Neural progenitor cell (in vitro differentiated cells): ENCODE measurements at regions not wholly inside any gene's neighbourhood (a gene's known extent, or its start where the extent isn't known, plus 50 kb on each side); places are given as distances from the start of the nearest gene placed in this dataset.

Experiments used
- DNase-seq: peaks from one replicate; pipeline ENCODE4 v3.0.0-alpha.2; 2016; ENCODE audit warnings: low spot score
- H2AFZ ChIP-seq: fragments of 200-600 bp; sonication (generic); replicated peaks from 2 replicates; pipeline ENCODE4 v1.6.1; 2016; ENCODE audit warnings: antibody characterized with exemption
- H3F3A ChIP-seq: fragments of 200-600 bp; sonication (generic); 2 replicates; pipeline ENCODE4 v1.6.1; 2016; ENCODE audit warnings: antibody characterized with exemption, low read depth
- H3K27ac ChIP-seq: fragments of 200-600 bp; sonication (generic); 2 replicates; pipeline ENCODE4 v1.5.1; 2016; ENCODE audit warnings: mild to moderate bottlenecking
- H3K27me3 ChIP-seq: fragments of 200-600 bp; sonication (generic); 2 replicates; pipeline ENCODE4 v1.6.1; 2016; ENCODE audit warnings: mild to moderate bottlenecking, moderate library complexity
- H3K36me3 ChIP-seq: fragments of 200-600 bp; sonication (generic); 2 replicates; pipeline ENCODE4 v1.5.1; 2016
- H3K4me1 ChIP-seq: fragments of 200-600 bp; sonication (generic); 2 replicates; pipeline ENCODE4 v1.6.1; 2016; ENCODE audit warnings: mixed run types
- H3K4me2 ChIP-seq: fragments of 200-600 bp; sonication (generic); 2 replicates; pipeline ENCODE4 v1.6.1; 2016
- H3K4me3 ChIP-seq: fragments of 200-600 bp; sonication (generic); 2 replicates; pipeline ENCODE4 v1.5.1; 2016
- H3K79me2 ChIP-seq: fragments of 200-600 bp; sonication (generic); 2 replicates; pipeline ENCODE4 v1.6.1; 2016; ENCODE audit warnings: low read depth
- H3K9ac ChIP-seq: fragments of 200-600 bp; sonication (generic); 2 replicates; pipeline ENCODE4 v1.6.1; 2016
- H3K9me3 ChIP-seq: fragments of 200-600 bp; sonication (generic); 2 replicates; pipeline ENCODE4 v1.5.1; 2016; ENCODE audit warnings: low read depth
- H4K20me1 ChIP-seq: fragments of 200-600 bp; sonication (generic); 2 replicates; pipeline ENCODE4 v1.6.1; 2016; ENCODE audit warnings: low read depth
- H3K27ac Mint-ChIP-seq: 3 replicates; pipeline ENCODE4 v1.8.0; 2021; ENCODE audit warnings: mixed read lengths
- H3K27me3 Mint-ChIP-seq: 2 replicates; pipeline ENCODE4 v1.8.0; 2022; ENCODE audit warnings: low read depth, mild to moderate bottlenecking, inconsistent platforms, moderate library complexity, mixed read lengths; ENCODE audit not compliant: insufficient read depth
- H3K36me3 Mint-ChIP-seq: 3 replicates; pipeline ENCODE4 v1.8.0; 2021; ENCODE audit warnings: mixed read lengths
- H3K4me1 Mint-ChIP-seq: 3 replicates; pipeline ENCODE4 v1.8.0; 2021; ENCODE audit warnings: mixed read lengths
- H3K4me3 Mint-ChIP-seq: 3 replicates; pipeline ENCODE4 v1.8.0; 2021; ENCODE audit warnings: mild to moderate bottlenecking, moderate library complexity, mixed read lengths
- H3K9me3 Mint-ChIP-seq: 3 replicates; pipeline ENCODE4 v1.8.0; 2020; ENCODE audit warnings: mixed read lengths
- EZH2 ChIP-seq: fragments of 200-600 bp; sonication (generic); IDR thresholded peaks from 2 replicates; pipeline ENCODE4 v1.6.1; 2017; ENCODE audit warnings: antibody characterized with exemption, mild to moderate bottlenecking, moderate library complexity
- EZH2phosphoT487 ChIP-seq: fragments of 200-600 bp; sonication (generic); IDR thresholded peaks from 2 replicates; pipeline ENCODE4 v1.6.1; 2017; ENCODE audit warnings: antibody characterized with exemption
- TF ChIP-seq, protein P1 (sequence below): fragments of 200-600 bp; sonication (generic); IDR thresholded peaks from 2 replicates; pipeline ENCODE4 v1.5.1; 2017; ENCODE audit warnings: antibody characterized with exemption, mild to moderate bottlenecking

DNA sequence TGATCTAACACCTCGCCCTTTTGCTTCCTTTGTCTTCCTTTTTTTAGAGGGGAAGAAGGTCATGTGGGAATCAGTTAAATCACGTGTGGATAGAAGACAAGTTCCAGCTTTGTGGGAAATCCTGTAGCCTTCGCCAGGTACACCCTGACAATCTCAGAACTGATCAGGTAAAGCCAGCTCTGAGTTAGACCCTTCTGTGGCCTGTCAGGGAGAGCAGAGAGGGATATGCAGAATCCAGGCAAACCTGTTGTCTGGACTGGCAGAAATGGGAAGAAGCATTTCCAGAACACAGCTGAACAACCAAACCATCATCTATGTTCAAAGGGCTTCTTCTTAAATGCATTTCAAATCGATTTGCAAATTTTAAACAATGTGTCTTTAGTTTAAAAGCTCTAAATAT lies 247.4 kb upstream of the FN1 start:
- Histone ChIP-seq H2AFZ (no peak overlapping the region), H3F3A (no peaks in the 10 kb centered on the region), H3K4me3 (no peak overlapping the region), H3K27ac (no peak overlapping the region), H3K4me2 (no peak overlapping the region), H3K9me3 (no peaks in the 10 kb centered on the region), H3K4me1 (peaks cover 12% of the 10 kb centered on the region), H4K20me1 (no peaks in the 10 kb centered on the region), H3K36me3 (no peaks in the 10 kb centered on the region), H3K79me2 (no peaks in the 10 kb centered on the region), H3K9ac (no peak overlapping the region), H3K27me3 (no peaks in the 10 kb centered on the region)
- no peaks in the 10 kb centered on the region for H3K27me3 Mint-ChIP-seq
- no peak overlapping the region for H3K4me3 Mint-ChIP-seq
- H3K36me3 Mint-ChIP-seq = no peaks in the 10 kb centered on the region
- peaks cover 33% of the 10 kb centered on the region for H3K4me1 Mint-ChIP-seq
- no peak for TF ChIP-seq EZH2
- TF ChIP-seq, protein P1, sequence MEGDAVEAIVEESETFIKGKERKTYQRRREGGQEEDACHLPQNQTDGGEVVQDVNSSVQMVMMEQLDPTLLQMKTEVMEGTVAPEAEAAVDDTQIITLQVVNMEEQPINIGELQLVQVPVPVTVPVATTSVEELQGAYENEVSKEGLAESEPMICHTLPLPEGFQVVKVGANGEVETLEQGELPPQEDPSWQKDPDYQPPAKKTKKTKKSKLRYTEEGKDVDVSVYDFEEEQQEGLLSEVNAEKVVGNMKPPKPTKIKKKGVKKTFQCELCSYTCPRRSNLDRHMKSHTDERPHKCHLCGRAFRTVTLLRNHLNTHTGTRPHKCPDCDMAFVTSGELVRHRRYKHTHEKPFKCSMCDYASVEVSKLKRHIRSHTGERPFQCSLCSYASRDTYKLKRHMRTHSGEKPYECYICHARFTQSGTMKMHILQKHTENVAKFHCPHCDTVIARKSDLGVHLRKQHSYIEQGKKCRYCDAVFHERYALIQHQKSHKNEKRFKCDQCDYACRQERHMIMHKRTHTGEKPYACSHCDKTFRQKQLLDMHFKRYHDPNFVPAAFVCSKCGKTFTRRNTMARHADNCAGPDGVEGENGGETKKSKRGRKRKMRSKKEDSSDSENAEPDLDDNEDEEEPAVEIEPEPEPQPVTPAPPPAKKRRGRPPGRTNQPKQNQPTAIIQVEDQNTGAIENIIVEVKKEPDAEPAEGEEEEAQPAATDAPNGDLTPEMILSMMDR = no peak
- TF ChIP-seq EZH2phosphoT487 = no peak
- DNase-seq = no peak
- H3K9me3 Mint-ChIP-seq = peaks cover 10% of the 10 kb centered on the region
- H3K27ac Mint-ChIP-seq = no peak overlapping the region

- peaks cover 10% of the 10 kb centered on the region for H3K9me3 Mint-ChIP-seq
- TF ChIP-seq EZH2phosphoT487 = no peak
- TF ChIP-seq, protein P1 = no peak
- TF ChIP-seq EZH2 = no peak
- Histone ChIP-seq H3K36me3 (no peaks in the 10 kb centered on the region), H3K9me3 (no peaks in the 10 kb centered on the region), H2AFZ (no peak overlapping the region), H3K4me3 (no peak overlapping the region), H3K79me2 (no peaks in the 10 kb centered on the region), H3F3A (no peaks in the 10 kb centered on the region), H3K4me2 (no peak overlapping the region), H3K27ac (no peak overlapping the region), H3K27me3 (no peaks in the 10 kb centered on the region), H4K20me1 (no peaks in the 10 kb centered on the region), H3K9ac (no peak overlapping the region), H3K4me1 (peaks cover 8% of the 10 kb centered on the region)
- no peak overlapping the region for H3K4me3 Mint-ChIP-seq
- H3K27ac Mint-ChIP-seq = peak overlapping the region; percentile 6
- no peaks in the 10 kb centered on the region for H3K36me3 Mint-ChIP-seq
- peaks cover 24% of the 10 kb centered on the region for H3K4me1 Mint-ChIP-seq
- DNase-seq = no peak
- no peaks in the 10 kb centered on the region for H3K27me3 Mint-ChIP-seq
Measured at GRCh38 chr2:215681799-215682596, 246.1 kb upstream of the FN1 start.

- H3K27me3 Mint-ChIP-seq = no peaks in the 10 kb centered on the region
- Histone ChIP-seq H3K79me2 (no peaks in the 10 kb centered on the region), H4K20me1 (no peaks in the 10 kb centered on the region), H3K9me3 (no peaks in the 10 kb centered on the region), H3K36me3 (no peaks in the 10 kb centered on the region), H3K9ac (no peak overlapping the region), H3F3A (no peaks in the 10 kb centered on the region), H3K4me1 (peaks cover 5% of the 10 kb centered on the region), H3K4me3 (no peak overlapping the region), H3K4me2 (no peak overlapping the region), H2AFZ (peak overlapping the region; percentile 61), H3K27me3 (no peaks in the 10 kb centered on the region), H3K27ac (no peak overlapping the region)
- DNase-seq = no peak
- no peaks in the 10 kb centered on the region for H3K36me3 Mint-ChIP-seq
- H3K9me3 Mint-ChIP-seq = peaks cover 10% of the 10 kb centered on the region
- H3K4me1 Mint-ChIP-seq = peaks cover 24% of the 10 kb centered on the region
- H3K27ac Mint-ChIP-seq = no peak overlapping the region
- H3K4me3 Mint-ChIP-seq = no peak overlapping the region
- TF ChIP-seq EZH2phosphoT487 = no peak
- TF ChIP-seq, protein P1 = no peak
- no peak for TF ChIP-seq EZH2
Measured at GRCh38 chr2:215680605-215681598, 245.0 kb upstream of the FN1 start.
